ENCODE measurements at regions not wholly inside any gene's neighbourhood (a gene's known extent, or its start where the extent isn't known, plus 50 kb on each side); places are given as distances from the start of the nearest gene placed in this dataset.

DNA sequence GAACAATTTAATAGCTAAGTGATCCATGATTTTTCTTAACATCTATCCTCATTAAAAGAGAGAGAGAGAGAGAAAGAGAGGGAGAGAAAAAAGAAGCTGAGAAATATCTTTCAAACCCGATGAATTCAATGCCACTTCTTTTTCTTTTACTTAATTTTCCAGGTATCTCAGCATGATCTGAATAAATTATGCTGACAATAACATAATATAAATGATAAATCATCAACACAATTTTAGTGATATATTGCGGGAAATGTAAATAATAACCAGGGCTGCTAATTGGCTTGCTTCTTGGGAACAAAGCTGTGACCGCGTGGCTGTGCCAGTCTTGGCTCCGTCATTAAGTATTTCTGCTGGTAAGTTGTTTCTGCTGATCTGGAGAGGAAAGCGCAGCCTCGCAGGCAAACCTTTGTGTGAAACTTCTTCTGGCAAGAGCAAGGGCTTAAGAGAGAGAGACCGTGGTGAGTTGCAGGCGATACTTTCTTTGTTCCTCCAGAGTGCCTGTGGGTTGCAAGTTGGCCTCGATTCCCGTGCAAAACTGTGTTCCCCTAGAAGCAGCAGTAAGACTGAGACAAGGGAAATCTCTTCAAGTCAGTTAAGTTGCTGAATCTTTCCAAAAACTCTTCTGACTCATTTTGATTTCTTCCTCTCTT, 489.1 kb upstream of the TSHZ3 start:
- TF ChIP-seq, protein P1, sequence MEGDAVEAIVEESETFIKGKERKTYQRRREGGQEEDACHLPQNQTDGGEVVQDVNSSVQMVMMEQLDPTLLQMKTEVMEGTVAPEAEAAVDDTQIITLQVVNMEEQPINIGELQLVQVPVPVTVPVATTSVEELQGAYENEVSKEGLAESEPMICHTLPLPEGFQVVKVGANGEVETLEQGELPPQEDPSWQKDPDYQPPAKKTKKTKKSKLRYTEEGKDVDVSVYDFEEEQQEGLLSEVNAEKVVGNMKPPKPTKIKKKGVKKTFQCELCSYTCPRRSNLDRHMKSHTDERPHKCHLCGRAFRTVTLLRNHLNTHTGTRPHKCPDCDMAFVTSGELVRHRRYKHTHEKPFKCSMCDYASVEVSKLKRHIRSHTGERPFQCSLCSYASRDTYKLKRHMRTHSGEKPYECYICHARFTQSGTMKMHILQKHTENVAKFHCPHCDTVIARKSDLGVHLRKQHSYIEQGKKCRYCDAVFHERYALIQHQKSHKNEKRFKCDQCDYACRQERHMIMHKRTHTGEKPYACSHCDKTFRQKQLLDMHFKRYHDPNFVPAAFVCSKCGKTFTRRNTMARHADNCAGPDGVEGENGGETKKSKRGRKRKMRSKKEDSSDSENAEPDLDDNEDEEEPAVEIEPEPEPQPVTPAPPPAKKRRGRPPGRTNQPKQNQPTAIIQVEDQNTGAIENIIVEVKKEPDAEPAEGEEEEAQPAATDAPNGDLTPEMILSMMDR (optimal IDR thresholded peaks at IDR 0.05 in 1 of 3, IDR thresholded peaks at IDR 0.05 in 1 of 3, conservative IDR thresholded peaks at IDR 0.05 in 1 of 3; ENCODE audit: extremely low read depth in 1 of 3, insufficient read depth in 2 of 3, low read length in 3 of 3), result no peak
- no peak for TF ChIP-seq EZH2 (IDR thresholded peaks at IDR 0.05; ENCODE audit: low read length)

All from keratinocyte (primary cell).